Stimulated activated CD8-positive, alpha-beta memory T cell treated with anti-CD3 and anti-CD28 coated beads, Interleukin-7, amount 100 ng/mL, for 4 hours (primary cell): ENCODE measurements at regions not wholly inside any gene's neighbourhood (a gene's known extent, or its start where the extent isn't known, plus 50 kb on each side); places are given as distances from the start of the nearest gene placed in this dataset.
"Not testable (repeated sequence)": the region's sequence is repeated elsewhere in the genome, so short reads cannot be mapped to it uniquely, and the experiment has no call there.

Experiments used
- DNase-seq, 2 donors: peaks; one replicate each; pipeline ENCODE4 v3.0.0-alpha.2; 2020; ENCODE audit warnings: low read depth in 2 of 2

DNA sequence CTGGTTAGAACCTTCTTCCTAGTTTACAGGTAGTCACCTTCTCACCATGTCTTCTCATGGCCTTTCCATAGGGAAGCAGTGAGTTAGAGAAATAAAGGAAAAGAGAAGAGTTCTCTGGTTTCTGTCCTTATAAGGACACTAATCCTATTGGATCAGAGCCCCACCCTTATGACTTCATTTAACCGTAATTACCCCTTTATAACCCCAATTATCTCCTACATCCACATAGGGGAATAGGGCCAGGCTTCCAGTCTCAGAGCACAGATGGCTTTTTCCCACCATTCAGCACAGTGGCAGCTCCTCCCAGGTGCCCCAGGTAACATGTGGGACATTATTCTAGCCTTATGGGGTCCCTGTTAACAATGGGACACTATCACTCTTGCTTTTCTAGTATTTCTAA is 602.9 kb downstream of the RPIA start:
- DNase-seq, result not testable (repeated sequence)

DNA sequence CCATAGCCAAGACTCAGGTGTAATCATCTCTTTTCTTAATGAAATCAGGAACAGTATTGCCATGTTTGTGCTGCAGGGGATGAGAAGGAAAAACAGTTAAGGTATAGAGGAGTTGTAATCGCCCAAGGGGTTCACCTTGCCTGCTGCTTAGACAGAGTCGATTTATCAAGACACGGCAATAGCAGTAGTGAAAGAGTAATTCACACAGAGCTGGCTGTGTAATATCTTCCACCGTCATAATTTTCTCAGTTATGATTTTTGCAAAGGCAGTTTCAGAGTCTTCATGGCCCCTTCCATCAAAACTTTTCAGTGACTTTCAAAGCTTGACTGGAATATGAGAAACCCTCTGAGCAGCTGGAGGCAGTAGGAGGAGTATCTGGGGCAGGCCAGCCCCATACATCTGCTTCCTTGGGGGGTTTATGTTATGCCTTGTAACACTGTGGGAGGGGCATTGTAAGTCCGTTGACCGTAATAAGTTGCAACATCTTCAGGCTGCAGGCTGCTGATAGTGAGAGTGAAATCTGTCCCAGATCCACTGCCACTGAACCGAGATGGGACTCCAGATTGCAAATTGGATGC is 605.4 kb downstream of the RPIA start:
- DNase-seq, result not testable (repeated sequence)

DNA sequence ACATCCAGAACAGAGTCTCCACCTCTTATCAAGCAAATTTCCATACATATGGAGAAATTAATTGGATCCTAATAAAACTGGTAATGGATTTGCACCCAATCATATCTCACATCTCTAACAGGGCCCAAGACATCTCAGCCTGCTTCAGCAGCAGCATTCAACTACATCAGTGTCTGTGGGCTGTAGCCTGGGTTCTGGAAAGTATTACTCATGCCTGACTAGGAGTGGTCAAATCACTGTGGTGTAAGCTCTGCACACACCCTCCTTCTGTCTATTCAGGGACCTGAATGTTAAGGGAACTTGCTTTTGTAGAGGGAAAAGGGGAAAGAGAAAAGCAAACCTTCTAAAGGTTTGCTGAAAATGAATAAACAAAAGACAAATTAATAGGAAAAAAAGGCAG is 607.7 kb downstream of the RPIA start:
- not testable (repeated sequence) for DNase-seq

DNA sequence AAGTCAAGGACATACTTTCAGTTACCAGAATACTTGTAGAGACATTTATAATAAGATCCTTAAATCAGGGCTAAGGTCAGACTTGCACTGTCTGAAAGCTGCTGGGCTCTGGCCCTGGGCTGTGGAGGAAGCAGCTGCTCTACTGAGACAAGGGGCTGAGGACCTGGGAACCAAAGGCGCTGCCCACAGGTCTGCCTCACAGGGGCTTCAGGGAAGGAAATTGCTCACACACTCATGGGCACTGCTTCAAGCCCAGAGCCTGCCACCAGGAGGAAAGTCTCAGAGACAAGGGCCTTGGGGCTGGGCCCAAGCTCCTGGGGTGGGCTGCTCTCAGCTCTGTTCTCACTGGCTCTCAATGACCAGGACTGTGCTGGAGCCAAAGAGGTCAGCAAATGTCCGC is 614.1 kb downstream of the RPIA start:
- DNase-seq, result not testable (repeated sequence)

DNA sequence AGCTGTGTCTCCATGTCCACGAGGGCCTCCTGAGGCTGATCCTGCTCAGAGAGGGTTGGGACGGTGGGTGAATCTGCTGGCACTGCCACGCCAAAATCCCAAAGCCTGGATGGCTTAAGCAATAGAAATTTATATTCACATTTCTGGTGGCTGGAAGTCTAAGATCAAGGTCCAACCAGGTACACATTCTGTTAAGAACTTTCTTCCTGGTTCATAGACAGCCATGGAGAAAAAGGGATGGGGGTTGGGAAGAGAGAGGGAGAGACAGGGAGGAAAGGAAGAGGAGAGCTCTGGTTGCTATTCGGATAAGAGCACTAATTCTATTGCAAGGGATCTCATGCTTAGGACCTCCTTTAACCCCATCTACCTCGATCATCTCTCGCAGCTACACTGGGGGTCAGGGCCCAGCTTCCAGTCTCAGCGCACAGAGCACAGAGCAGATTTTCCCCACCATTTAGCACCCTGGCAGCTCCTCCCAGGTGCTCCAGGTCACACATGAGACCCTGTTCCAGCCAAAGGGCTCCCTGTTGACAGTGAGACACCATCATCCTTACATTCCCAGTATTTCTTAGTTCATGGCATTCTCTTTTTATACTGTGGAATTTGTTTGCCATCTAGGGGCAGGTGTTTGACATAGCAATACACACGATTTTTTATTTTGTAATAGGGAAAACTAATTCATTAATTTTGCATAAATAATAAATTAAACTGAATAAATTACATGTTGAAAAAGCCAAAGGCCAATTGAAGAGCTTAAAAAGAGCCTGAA is 615.6 kb downstream of the RPIA start:
- DNase-seq, result not testable (repeated sequence)

DNA sequence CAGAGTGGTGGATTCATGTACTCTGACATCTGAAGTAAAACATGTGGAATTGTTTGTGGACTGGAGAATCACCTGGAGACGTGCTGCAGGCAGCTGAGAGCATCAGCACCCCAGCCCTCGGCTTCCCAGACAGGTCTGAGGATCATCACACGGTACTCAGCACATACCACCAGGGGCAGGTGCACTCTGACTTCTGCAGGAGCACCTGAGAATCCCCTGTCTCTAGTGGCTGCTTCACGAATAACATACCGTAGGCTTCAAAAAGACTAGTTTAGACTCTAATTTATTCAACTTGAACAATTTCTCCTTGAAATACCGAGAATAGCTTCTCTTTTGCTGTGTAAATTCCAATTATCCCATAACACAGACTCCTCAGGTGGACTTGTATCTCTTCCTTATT is 627.5 kb downstream of the RPIA start:
- DNase-seq, result not testable (repeated sequence)

DNA sequence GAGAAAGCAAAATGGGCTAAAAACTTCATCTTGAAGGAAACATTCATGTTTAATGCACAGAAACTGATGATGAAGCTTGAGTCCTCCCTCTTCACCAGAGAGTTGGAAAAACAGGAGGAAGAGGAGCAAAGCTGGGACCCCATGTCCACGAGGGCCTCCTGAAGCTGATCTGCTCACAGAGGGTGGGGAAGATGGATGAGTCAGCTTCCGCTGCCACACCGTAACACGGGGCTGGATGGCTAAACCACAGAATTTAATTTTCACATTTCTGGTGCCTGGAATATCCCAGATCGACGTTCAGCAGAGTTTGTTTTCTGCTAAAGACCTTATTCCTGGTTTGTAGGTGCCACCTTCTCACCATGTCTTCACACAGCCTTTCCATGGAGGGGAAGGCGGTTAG is 634.4 kb downstream of the RPIA start:
- not testable (repeated sequence) for DNase-seq

DNA sequence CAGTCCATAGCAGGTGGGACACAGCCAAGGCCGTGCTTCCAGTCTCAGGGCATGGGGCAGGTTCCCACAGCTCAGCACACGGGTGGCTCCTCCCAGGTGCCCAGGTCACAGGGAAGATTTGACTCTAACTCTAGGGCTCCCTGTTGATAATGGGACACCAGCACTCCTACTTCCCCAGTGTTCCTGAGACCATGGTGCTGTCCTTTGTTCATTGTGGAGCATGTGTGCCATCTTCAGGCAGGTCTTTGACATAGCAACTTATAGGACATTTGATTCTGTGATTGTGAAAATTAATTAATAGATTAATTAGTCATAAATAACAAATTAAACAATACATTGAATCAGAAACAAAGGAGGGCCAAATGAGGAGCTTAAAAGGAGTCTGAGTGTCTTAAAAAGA is 635.0 kb downstream of the RPIA start:
- DNase-seq, result not testable (repeated sequence)

DNA sequence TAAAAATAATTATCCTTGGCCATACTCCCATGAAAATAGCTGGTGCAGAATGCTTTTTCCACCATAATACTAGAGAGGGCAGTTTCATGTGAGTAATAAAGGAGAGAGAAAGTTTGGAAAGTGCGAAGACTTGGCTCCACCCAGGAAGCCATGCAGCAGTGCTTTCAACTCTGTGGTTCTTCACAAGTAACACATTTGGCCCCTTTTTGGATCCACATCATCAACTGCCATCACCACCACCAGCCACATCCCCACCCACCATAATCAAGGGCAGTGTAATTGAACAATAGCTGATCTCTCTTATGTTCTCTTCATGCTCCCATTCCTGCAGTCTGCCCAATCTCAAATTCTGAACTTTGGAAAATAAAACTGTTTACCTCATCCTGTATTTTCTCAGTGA is 637.3 kb downstream of the RPIA start:
- DNase-seq, result not testable (repeated sequence)
